NCI-H146 (cell line): ENCODE measurements at regions not wholly inside any gene's neighbourhood (a gene's known extent, or its start where the extent isn't known, plus 50 kb on each side); places are given as distances from the start of the nearest gene placed in this dataset.
A peak's percentile ranks its signal among the peaks of the same experiment; 100 is the strongest.
"Not testable (repeated sequence)": the region's sequence is repeated elsewhere in the genome, so short reads cannot be mapped to it uniquely, and the experiment has no call there.

Experiments used
- DNase-seq: peaks from one replicate; lab custom pipeline; 2025; lab: John Stamatoyannopoulos, UW

DNA sequence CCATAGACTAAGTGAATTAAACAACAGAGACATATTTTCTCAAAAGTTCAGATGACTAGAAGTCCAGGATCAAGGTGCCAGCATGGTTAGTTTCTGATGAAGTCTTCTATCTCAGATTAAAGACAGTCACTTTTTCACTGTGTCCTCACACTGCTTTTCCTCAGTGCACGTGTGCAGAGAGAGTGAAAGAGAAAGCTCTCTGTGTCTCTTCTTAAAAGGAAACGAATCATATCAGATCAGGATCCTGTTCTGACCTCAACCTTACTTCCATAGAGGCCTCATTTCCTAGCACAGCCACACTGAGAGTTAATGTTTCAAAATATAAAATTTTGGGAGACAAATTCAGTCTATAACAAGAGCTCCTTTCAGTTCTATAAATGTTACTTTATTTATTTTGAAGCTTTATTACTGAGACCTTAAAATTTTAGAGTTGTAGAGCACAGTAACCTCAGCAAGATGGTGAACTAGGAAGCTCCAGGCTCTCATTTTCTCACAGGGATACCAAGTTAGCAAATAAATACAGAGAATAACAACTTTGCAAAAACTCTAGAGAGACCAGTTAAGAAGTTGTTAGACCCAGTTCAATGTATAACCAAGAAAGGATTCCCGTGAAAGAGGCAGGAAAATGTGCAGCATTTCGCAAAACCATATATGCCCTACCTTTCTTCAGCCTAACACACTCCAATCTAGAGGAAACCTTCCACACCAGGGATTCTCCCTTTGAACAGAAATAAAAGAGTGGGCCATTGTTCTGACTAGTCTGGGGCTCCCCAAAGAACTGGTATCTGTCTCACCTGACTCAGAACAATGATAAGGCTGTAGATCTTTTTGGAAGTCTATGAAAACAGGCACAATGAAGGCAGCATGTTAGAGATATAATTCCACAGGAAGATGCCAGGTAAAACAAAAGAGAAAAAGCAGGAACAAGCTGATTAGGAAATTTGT is 372.2 kb downstream of the MRPL39 start:
- no peak for DNase-seq

DNA sequence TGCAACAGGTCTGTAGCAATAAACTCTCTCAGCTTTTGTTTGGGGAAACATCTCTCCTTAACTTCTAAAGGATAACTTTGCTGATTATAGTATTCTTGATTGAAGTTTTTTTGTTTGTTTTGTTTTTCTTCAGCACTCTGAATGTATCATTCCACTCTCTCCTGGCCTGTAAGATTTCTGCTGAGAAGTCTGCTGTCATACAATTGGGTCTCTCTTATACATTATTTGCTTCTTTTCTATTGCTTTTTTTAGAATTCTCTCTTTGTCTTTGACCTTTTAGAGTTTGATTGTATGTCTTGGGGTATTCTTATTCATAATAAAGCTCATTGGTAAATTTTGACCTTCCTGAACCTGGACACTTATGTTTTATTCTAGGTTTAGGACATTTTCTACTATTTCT is 386.3 kb downstream of the MRPL39 start:
- no peak for DNase-seq

DNA sequence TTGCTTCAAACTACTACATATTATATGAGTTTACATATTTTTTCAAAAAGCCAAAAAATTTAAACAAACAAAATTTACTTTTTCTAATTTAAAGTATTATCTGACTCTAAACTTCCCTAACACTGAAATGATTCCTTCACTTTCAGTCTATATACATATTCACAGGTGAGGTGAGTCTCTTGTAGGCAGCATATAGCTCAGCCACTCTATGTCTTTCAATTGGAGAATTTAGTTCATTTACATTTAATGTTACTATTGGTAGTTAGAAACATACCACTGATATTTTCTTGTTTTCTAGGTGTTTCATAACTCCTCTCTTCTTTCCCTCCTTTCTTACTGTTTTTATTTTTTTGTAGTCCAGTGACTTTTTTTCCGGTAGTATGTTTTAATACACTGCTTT is 387.1 kb downstream of the MRPL39 start:
- DNase-seq = no peak

DNA sequence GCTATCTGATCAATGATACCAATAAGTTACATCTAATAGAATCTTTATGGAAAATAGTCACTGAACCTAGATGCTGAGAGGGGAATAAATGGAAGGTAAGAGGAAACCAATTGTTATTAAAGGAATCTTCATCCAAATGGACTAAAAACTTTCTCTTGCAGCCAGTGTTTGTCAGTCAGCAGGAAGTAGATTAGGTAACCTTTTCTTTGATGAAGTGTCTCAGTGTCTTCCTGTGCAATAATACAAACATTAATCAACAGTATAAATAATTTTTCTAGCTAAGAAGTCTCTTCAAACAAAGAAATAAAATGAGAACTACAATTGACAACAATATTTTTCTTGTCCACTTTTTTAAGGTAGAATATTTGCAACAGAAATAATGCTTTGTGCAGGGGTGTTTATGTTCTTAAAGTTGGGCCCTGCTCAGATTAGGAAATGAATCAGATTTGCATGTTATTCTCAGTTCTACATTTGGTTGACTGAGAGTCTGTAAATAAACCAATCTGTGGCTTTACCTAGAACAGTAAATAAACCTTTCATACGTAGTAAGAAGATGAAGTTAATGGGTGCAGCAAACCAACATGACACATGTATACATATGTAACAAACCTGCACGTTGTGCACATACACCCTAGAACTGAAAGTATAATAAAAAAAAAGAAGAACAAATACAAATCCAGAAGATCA is 391.4 kb downstream of the MRPL39 start:
- no peak for DNase-seq

DNA sequence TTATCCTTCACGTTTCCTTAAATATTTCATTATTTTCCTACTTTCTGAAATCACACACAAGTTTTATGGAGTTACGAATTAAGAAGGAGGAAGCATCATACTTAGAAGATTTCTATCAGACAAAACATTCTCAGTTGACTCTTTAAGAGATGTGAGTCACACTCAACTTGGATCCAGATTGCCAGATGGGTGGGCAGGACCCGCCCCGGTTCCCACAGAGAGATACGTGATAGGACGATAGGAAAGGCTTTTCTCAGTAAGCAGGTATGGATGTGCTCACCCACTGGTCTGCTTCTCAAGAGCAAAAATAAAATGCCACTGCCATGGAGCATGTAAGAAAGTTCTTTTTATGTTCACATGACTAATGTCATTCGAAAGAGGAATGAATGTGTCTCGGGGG is 392.6 kb downstream of the MRPL39 start:
- DNase-seq = no peak

DNA sequence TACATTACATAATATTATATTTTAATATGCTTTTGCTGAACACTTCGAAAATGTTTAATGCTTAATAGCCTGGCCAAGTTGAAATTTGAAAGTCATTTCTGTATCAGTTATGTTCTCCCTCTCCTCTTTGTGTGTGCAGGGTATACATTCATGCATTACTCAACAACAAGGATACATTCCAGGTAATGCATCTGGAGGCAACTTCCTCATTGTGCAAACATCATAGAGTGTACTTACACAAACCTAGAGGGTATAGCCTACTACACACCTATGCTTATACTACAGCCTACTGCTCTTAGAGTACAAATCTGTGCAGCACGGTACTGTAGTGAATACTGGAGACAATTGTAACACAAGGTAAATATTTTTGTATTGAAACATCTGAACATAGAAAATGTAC is 407.3 kb downstream of the MRPL39 start:
- no peak for DNase-seq

DNA sequence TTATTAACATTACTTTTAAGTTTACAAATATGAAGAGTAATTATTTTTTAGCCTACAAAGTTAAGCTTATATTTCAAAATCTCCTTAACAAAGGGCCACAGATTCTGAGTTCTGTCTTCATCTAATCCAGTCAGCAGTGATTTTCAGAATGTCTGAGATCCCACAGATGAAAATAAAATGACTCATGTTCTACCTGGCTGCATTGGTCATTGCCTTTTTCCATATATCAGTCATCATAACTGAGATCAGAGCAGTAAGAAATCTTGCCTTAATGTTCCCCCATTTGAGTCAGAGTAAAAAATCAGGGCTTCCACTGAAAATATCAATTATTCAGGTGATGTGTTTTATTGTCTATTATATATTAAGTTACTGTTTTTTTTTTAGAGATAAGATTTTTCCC is 416.1 kb downstream of the MRPL39 start:
- no peak for DNase-seq

DNA sequence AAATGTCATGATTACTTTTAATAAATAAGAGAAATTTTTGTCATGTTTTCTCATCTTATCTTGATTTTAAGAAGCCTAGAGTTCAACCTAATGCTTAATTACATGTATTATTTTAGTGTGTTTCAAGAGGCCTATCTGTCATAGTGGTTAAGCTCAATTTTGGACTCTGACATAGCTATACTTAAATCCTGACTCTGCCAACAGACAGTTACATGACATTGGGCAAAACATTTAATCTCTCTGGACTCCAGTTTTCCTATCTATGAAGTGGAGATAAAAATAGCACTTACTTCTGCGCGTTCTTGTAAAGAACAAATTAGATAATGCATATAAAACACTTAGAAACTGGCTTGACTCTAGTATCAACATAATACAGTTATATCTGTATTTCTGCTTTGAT is 417.8 kb downstream of the MRPL39 start:
- DNase-seq = no peak

DNA sequence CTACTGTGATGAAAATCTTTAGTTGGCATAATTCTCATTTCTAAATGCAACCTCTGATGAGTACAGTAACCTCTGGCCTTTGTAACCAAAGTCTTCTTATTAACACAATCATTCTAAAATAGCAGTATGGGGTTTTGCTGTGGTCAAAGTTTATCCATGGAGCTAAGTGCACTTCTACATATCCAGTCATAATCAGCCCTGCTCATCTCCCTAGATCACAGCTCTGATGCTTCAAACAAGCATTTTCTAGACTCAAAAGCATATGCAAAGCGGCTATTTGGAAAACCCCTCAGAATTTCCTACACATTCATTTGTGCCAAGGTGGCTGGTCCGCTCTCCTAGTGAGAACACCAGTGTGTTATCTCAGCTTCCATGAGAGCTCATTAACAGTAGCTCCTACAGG is 418.6 kb downstream of the MRPL39 start:
- DNase-seq = no peak

DNA sequence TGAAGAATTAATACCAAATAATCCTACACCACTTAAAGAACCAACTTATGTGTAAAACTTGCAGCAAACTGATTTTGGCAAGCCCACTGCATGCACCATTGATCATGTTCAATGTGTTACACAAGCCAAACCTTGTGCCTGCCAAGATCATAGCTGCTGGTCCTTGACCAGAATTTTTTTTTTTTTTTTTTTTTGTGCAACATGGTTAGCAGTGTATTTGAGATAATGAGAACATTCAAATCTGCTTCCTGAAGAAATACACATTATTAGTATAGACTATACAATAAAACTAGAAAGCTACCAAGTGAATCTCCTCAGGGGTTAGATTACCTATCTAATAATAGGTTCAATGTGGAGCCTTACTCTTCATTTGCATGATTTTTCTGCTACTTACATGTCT is 421.0 kb downstream of the MRPL39 start:
- no peak for DNase-seq

DNA sequence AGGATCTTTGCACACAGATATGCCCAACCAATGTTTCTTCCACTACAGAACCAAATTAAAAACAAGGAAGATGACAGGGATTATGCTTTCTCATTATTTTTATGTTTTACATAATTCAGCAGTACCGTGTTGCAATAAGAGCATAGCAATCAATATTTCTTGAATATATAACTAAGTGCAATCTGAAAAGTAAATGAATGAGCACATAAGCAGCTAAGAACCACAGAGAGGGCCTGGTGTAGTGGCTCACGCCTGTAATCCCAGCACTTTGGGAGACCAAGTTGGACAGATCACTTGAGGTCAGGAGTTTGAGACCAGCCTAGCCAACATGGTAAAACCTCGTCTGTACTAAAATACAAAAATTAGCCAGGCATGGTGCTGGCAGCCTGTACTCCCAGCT is 423.7 kb downstream of the MRPL39 start:
- DNase-seq = no peak

DNA sequence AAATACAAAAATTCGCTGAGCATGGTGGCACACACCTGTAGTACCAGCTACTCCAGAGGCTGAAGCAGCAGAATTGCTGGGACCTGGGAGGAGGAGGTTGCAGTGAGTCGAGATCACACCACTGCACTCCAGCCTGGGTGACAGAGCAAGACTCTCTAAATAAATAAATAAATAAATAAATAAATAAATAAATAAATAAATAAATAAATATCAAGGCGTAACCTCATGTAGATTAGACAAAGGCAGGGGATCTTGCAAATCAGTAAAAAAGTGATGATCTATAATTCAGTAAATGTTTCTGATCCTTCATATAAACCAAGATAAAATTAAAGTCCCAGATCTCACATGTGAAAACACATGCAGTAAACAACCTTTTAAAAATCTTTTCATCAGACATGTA is 425.6 kb downstream of the MRPL39 start:
- not testable (repeated sequence) for DNase-seq

DNA sequence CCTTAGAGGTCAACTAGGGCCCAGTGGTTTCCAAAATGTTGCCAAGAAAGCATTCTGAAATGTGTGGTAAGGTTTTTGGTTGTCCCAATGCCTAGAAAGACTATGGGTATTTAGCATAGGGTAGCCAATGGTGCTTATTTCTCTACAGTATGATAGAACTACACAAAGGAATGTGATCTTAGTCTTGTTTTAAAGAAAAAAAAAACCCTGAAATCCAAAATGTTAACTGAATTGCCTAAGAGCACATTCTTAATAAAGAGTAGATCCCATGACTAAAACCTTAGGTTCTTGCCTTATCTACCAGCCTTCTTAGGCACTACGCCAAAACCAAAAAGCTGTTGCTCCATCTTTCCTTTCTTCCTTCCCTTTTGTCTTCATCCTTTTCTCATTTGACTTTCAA is 428.2 kb downstream of the MRPL39 start:
- no peak for DNase-seq

DNA sequence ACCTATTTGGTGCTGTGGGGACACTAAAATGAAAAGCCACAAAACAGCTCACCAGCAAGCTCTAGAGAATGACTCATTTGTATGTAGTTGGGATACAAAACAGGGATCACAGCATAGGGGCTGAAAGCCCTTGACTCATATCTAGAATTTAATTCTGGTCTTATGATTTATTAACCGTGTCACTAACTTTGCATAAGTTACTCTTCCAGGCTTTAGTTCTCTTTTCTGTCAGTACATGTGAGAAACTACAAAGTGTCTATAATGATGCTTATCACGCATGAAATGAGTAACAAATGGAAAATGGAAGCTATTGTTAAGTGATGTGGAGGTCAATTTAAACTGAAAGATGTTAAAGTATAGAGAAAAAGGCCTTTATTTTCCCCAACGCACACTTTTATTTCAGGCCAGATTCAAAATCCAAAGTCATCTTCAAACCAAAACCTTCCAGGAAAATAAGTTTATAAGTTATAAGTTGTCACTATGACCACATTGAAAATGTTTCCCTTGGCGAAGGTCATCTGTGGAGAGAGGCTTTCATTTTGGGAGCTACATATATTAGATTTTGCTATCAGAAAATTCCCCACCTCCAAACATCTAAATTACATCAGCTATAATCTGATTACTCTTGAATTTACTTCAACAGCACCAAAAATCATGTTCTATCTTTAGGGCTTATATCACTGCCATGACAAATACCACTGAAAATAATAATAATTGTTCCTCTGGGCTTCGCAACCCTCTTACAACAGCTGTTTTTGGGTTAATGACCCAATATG is 430.5 kb downstream of the MRPL39 start:
- no peak for DNase-seq

DNA sequence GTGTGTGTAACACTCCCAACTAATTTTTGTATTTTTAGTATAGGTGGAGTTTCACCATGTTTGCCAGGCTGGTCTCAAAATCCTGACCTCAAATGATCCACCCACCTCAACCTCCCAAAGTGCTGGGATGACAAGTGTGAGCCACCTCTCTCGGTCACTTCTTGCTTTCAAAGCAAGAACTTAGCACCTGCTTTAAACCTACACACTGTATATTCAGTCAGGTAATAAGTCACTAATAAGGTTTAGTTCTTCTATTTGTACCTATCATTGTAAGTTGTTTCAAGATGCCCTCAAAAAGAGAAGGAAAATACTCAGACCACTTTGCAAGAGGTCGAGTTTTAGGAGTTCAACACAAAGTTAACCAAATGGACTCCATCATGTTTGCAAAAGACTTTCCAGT is 431.3 kb downstream of the MRPL39 start:
- DNase-seq = no peak

DNA sequence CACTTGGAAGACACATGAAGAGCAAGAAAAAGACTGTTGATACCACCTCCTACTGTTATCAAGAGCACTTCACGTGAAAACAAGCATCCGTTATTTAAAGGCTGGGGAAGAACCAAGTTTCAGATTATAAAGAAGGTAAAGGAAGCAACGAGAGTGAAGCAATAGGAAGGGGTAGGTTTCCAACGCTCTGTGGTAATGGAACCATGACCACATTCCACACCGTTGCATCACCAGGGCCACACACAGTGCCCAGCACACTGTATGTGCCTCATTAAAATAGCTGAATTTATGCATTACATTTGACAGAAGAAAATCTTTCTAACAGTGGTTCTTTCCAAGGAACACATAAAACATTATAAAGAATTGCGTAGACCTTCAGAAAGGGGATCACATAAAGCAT is 435.8 kb downstream of the MRPL39 start:
- no peak for DNase-seq

DNA sequence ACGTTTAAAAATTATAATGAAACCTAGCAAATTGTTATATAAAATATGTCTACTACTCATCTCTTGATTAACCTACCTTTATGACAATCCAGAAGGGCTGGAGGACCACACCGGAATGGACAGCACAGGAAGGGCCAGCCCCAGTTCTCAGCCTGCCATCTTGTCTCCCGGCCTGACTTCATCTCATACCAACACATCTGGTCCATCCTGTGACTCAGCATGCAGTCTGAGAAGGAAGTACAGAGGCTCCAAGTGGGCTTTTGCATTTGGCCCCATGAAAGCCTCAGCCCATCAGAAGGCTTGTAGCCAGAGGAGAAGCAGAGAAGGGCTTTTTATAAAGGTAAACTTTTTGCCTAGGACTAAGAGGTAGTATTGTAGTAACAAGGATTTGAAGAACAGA is 436.6 kb downstream of the MRPL39 start:
- no peak for DNase-seq

DNA sequence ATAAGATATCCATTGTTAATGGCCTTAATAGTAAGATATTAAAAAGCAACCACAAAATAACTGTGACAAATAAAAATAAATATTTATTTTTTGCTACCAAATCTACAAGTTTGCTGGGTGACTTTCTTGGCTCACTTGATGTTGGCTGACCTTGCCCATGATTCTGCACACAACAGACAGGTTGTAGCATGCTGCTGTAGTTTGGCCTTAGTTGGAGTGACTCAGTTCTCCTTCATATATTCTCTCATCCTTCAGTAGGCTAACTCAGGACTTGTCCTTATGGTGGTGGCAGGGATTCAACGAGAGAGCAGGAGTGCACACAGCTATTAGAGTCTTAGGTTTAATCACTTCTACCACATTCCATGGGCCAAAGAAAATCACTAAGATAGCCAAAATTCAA is 437.9 kb downstream of the MRPL39 start:
- DNase-seq = no peak

DNA sequence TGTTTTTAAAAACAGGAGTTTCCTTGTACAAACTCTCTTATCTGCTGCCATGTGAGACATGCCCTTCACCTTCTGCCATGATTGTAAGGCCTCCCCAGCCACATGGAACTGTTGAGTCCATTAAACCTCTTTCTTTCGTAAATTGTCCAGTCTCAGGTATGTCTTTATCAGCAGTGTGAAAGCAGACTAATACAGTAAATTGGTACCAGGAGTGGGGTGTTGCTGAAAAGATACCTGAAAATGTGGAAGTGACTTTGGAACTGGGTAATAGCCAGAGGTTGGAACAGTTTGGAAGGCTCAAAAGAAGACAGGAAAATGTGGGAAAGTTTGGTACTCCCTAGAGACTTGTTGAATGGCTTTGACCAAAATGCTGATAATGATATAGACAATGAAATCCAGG is 440.4 kb downstream of the MRPL39 start:
- not testable (repeated sequence) for DNase-seq

DNA sequence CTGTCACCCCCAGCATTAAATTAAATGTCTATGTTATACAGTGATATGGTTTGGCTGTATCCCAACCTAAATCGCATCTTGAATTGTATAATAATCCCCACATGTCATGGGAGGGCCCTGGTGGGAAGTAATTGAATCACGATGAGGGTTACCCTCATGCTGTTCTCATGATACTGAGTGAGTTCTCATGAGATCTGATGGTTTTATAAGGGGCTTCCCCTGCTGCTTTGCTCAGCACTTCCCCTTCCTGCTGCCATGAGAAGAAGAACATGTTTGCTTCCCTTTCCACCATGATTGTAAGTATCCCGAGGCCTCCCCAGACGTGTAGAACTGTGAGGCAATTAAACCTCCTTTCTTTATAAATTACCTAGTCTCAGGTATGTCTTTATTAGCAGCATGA is 445.7 kb downstream of the MRPL39 start:
- no peak for DNase-seq

DNA sequence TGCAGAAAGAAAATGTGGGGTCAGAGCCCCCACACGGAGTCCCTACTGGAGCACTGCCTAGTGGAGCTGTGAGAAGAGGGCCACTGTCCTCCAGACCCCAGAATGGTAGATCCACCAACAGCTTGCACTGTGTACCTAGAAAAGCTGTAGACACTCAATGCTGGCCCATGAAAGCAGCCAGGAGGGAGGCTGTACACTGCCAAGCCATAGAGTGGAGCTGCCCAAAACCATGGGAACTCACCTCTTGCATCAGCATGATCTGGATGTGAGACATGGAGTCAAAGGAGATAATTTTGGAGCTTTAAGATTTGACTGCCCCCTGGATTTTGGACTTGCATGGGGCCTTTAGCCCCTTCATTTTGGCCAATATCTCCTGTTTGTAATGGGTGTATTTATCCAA is 452.3 kb downstream of the MRPL39 start:
- not testable (repeated sequence) for DNase-seq

DNA sequence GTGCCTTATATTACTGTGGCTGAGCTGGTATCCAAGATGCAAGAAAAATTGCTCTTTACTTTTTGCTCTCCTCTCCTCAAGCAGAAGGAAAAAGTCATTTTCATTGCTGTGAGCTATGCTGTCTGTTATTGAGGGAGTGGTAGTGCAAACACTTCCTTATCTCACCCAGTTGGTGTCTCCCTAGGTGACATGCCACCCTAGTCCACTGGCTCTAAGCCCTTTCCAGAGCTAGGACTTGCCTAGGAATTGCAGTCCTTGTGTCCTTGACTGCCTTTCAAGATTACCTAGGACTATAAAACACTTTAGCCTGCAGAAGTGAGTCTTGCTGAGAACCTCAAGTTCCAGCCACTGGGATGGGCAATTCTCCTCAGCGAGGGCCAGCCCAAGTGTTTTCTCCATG is 458.3 kb downstream of the MRPL39 start:
- DNase-seq = peak; percentile 3

DNA sequence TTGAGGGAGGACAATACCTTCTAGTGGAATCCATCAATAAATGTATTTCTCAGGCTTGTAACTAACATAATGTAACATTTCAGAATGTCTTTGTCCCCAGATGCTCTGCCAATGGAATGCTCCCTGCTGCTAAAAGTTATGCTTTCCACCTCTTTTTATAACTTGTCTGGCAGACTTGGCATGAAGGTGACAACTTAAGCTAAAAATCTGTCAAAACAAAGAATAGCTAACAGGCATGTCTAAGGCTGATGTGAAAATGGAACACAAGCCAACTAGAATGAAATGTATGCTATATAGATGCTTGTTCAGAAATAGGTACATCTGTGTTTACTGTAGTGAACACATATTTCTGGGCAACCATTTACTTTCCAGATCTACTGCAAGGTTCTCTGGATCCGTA is 467.9 kb downstream of the MRPL39 start:
- DNase-seq = no peak
